Thyroid gland (tissue), 4 donors: ENCODE measurements at regions not wholly inside any gene's neighbourhood (a gene's known extent, or its start where the extent isn't known, plus 50 kb on each side); places are given as distances from the start of the nearest gene placed in this dataset.

Source experiments
- CTCF ChIP-seq, 6 experiments: fragments of 200-600 bp in 3 of 6; fragments of 450-650 bp in 3 of 6; sonication (generic) in 3 of 6; IDR thresholded peaks; one replicate each; pipeline ENCODE4 v1.5.1; 2016 to 2019; ENCODE audit warnings: antibody characterized with exemption in 6 of 6, mild to moderate bottlenecking in 2 of 6, inconsistent platforms in 1 of 6, moderate library complexity in 1 of 6
- POLR2A ChIP-seq, 2 donors: fragments of 450-650 bp; IDR thresholded peaks; one replicate each; pipeline ENCODE4 v1.6.1; 2017; ENCODE audit warnings: antibody characterized with exemption in 2 of 2, mild to moderate bottlenecking in 2 of 2, moderate library complexity in 1 of 2

- no peak for TF ChIP-seq POLR2A (IDR thresholded peaks at IDR 0.05)
- no peak for TF ChIP-seq CTCF (IDR thresholded peaks at IDR 0.05)
Measured at GRCh38 chr9:26296910-26297572, 595.6 kb downstream of the CAAP1 start.
